ENCODE measurements at regions not wholly inside any gene's neighbourhood (a gene's known extent, or its start where the extent isn't known, plus 50 kb on each side); places are given as distances from the start of the nearest gene placed in this dataset.

DNA sequence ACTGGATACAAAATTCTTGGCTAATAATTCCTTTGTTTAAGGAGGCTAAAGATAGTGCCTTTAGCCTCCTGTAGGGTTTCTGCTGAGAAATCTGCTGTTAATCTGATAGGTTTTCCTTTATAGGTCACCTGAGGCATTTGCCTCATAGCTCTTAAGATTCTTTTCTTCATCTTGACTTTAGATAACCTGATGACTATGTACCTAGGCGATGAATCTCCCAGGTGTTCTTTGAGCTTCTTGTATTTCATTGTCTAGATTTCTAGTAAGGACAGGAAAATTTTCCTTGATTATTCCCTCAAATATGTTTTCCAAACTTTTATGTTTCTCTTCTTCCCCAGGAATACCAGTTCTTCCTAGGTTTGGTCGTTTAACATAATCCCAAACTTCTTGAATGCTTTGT, 479.4 kb upstream of the MAN1A1 start:
- H3K27me3 ChIP-seq (ENCODE audit: control insufficient read depth, extremely low read depth, insufficient read depth, low read length): no peaks in the 10 kb centered on the region
- FAIRE-seq: no peak
- peak overlapping the region; percentile 96 for H3K27ac ChIP-seq (ENCODE audit: control insufficient read depth, insufficient read depth, low read length)

GRCh38 chr6:119821380-119821779, 471.8 kb upstream of the MAN1A1 start:
- Histone ChIP-seq H4K20me1 (ENCODE audit: control insufficient read depth, extremely low read depth, insufficient read depth, low read length) (no peaks in the 10 kb centered on the region), H3K4me3 (ENCODE audit: control insufficient read depth in 2 of 3, extremely low read depth in 1 of 3, insufficient read depth in 2 of 3, low read depth in 1 of 3, low read length in 3 of 3) (no peak overlapping the region), H3K4me2 (ENCODE audit: control insufficient read depth, extremely low read depth, insufficient read depth, low read depth, low read length) (no peak overlapping the region), H3K9me3 (ENCODE audit: control insufficient read depth, low read depth, low read length) (no peaks in the 10 kb centered on the region), H3K9me1 (ENCODE audit: control insufficient read depth, extremely low read depth, insufficient read depth, low read length) (no peaks in the 10 kb centered on the region), H3K79me2 (ENCODE audit: control insufficient read depth, insufficient read depth, low read length) (no peaks in the 10 kb centered on the region), H2AFZ (ENCODE audit: control insufficient read depth, low read length) (no peak overlapping the region), H3K9ac (ENCODE audit: control insufficient read depth, extremely low read depth, insufficient read depth, low read length) (no peak overlapping the region), H3K27me3 (ENCODE audit: control insufficient read depth, extremely low read depth, insufficient read depth, low read length) (no peaks in the 10 kb centered on the region), H3K4me1 (ENCODE audit: control insufficient read depth, extremely low read depth, insufficient read depth, low read length) (no peaks in the 10 kb centered on the region), H3K36me3 (ENCODE audit: control insufficient read depth in 2 of 2, extremely low read depth in 1 of 2, insufficient read depth in 2 of 2, low read length in 2 of 2) (no peaks in the 10 kb centered on the region), H3K27ac (ENCODE audit: control insufficient read depth, insufficient read depth, low read length) (no peak overlapping the region)
- dilution Hi-C loops (cut with MboI; ENCODE audit: extremely low pct_ligation_motif_present, low sequenced_read_pairs): no loop called here
- DNase-seq (ENCODE audit: low read depth, low spot score) (no peak), FAIRE-seq (no peak)
- no peak for TF ChIP-seq CTCF (optimal IDR thresholded peaks at IDR 0.05 in 1 of 3, IDR thresholded peaks at IDR 0.05 in 1 of 3, conservative IDR thresholded peaks at IDR 0.05 in 1 of 3; ENCODE audit: extremely low read depth in 1 of 3, insufficient read depth in 2 of 3, low read length in 3 of 3)
- no peak for TF ChIP-seq EZH2 (IDR thresholded peaks at IDR 0.05; ENCODE audit: low read length)

More for the DNA sequence above, 479.4 kb upstream of the MAN1A1 start:
- no peak overlapping the region for H2AFZ ChIP-seq (ENCODE audit: control insufficient read depth, low read length)
- no peak for DNase-seq (ENCODE audit: low read depth, low spot score)
- H3K4me3 ChIP-seq (ENCODE audit: control insufficient read depth in 2 of 3, extremely low read depth in 1 of 3, insufficient read depth in 2 of 3, low read depth in 1 of 3, low read length in 3 of 3): no peak overlapping the region
- no peaks in the 10 kb centered on the region for H3K9me1 ChIP-seq (ENCODE audit: control insufficient read depth, extremely low read depth, insufficient read depth, low read length)
- no peaks in the 10 kb centered on the region for H3K36me3 ChIP-seq (ENCODE audit: control insufficient read depth in 2 of 2, extremely low read depth in 1 of 2, insufficient read depth in 2 of 2, low read length in 2 of 2)
- no peaks in the 10 kb centered on the region for H3K79me2 ChIP-seq (ENCODE audit: control insufficient read depth, insufficient read depth, low read length)
- H3K9me3 ChIP-seq (ENCODE audit: control insufficient read depth, low read depth, low read length): no peaks in the 10 kb centered on the region
- dilution Hi-C loops (cut with MboI; ENCODE audit: extremely low pct_ligation_motif_present, low sequenced_read_pairs): no loop called here
- no peak for TF ChIP-seq EZH2 (IDR thresholded peaks at IDR 0.05; ENCODE audit: low read length)
- no peak for TF ChIP-seq CTCF (optimal IDR thresholded peaks at IDR 0.05 in 1 of 3, IDR thresholded peaks at IDR 0.05 in 1 of 3, conservative IDR thresholded peaks at IDR 0.05 in 1 of 3; ENCODE audit: extremely low read depth in 1 of 3, insufficient read depth in 2 of 3, low read length in 3 of 3)
- peak overlapping the region; percentile 29 for H3K4me2 ChIP-seq (ENCODE audit: control insufficient read depth, extremely low read depth, insufficient read depth, low read depth, low read length)
- H3K4me1 ChIP-seq (ENCODE audit: control insufficient read depth, extremely low read depth, insufficient read depth, low read length): peaks cover 29% of the 10 kb centered on the region
- H3K9ac ChIP-seq (ENCODE audit: control insufficient read depth, extremely low read depth, insufficient read depth, low read length): no peak overlapping the region
- H4K20me1 ChIP-seq (ENCODE audit: control insufficient read depth, extremely low read depth, insufficient read depth, low read length): no peaks in the 10 kb centered on the region

All from keratinocyte (primary cell).